T follicular helper cell (primary cell): ENCODE measurements at regions not wholly inside any gene's neighbourhood (a gene's known extent, or its start where the extent isn't known, plus 50 kb on each side); places are given as distances from the start of the nearest gene placed in this dataset.

Experiments used
- DNase-seq: peaks from one replicate; pipeline ENCODE4 v3.0.0-alpha.2; 2020; ENCODE audit warnings: low read depth

- no peak for DNase-seq
These were observed 203.4 kb downstream of the KIF26A start for GRCh38 chr14:104341532-104342434.

- DNase-seq = no peak
These were observed 204.3 kb downstream of the KIF26A start for GRCh38 chr14:104342435-104343293.

GRCh38 chr14:104343294-104343625 is 204.9 kb downstream of the KIF26A start:
- no peak for DNase-seq

- no peak for DNase-seq
These were observed 205.6 kb downstream of the KIF26A start for GRCh38 chr14:104343690-104344640.

GRCh38 chr14:104344818-104345620 is 206.6 kb downstream of the KIF26A start:
- DNase-seq = no peak

GRCh38 chr14:104345621-104346462 is 207.5 kb downstream of the KIF26A start:
- no peak for DNase-seq

GRCh38 chr14:104346608-104347007 is 208.2 kb downstream of the KIF26A start:
- no peak for DNase-seq

GRCh38 chr14:104348741-104349140 is 210.4 kb downstream of the KIF26A start:
- DNase-seq = no peak

GRCh38 chr14:104349950-104350349 is 211.6 kb downstream of the KIF26A start:
- no peak for DNase-seq

- DNase-seq = no peak
These were observed 212.2 kb downstream of the KIF26A start for GRCh38 chr14:104350463-104351185.

GRCh38 chr14:104351849-104352492 is 213.6 kb downstream of the KIF26A start:
- no peak for DNase-seq

GRCh38 chr14:104352493-104353220 is 214.3 kb downstream of the KIF26A start:
- DNase-seq = no peak

- no peak for DNase-seq
These were observed 215.0 kb downstream of the KIF26A start for GRCh38 chr14:104353221-104353920.

- no peak for DNase-seq
These were observed 215.7 kb downstream of the KIF26A start for GRCh38 chr14:104353921-104354701.

GRCh38 chr14:104355101-104356019 is 217.0 kb downstream of the KIF26A start:
- no peak for DNase-seq
